ENCODE measurements at regions not wholly inside any gene's neighbourhood (a gene's known extent, or its start where the extent isn't known, plus 50 kb on each side); places are given as distances from the start of the nearest gene placed in this dataset.

- Mint-ChIP-seq H3K4me3 (no peak overlapping the region), H3K9me3 (no peaks in the 10 kb centered on the region), H3K27me3 (peaks cover 14% of the 10 kb centered on the region), H3K36me3 (ENCODE audit: low read depth) (no peaks in the 10 kb centered on the region), H3K27ac (no peak overlapping the region), H3K4me1 (peaks cover 3% of the 10 kb centered on the region)
- no peak for DNase-seq
- CTCF ChIA-PET, result no interaction called here
- POLR2A ChIA-PET, result no interaction called here
These were observed 326.3 kb downstream of the KCNRG start for GRCh38 chr13:50341526-50341925.

- H3K27ac Mint-ChIP-seq, result no peak overlapping the region
- H3K27me3 Mint-ChIP-seq, result peaks cover 33% of the 10 kb centered on the region
- POLR2A ChIA-PET, result no interaction called here
- H3K36me3 Mint-ChIP-seq (ENCODE audit: low read depth), result no peaks in the 10 kb centered on the region
- CTCF ChIA-PET, result no interaction called here
- H3K4me3 Mint-ChIP-seq, result no peak overlapping the region
- peaks cover 4% of the 10 kb centered on the region for H3K9me3 Mint-ChIP-seq
- peaks cover 3% of the 10 kb centered on the region for H3K4me1 Mint-ChIP-seq
- DNase-seq, result no peak
These were observed 329.5 kb downstream of the KCNRG start for GRCh38 chr13:50344717-50345116.

GRCh38 chr13:50345804-50346203 lies 330.6 kb downstream of the KCNRG start:
- Mint-ChIP-seq H3K27me3 (peaks cover 35% of the 10 kb centered on the region), H3K36me3 (ENCODE audit: low read depth) (no peaks in the 10 kb centered on the region), H3K4me3 (no peak overlapping the region), H3K4me1 (peaks cover 3% of the 10 kb centered on the region), H3K9me3 (peaks cover 4% of the 10 kb centered on the region), H3K27ac (no peak overlapping the region)
- POLR2A ChIA-PET, result no interaction called here
- CTCF ChIA-PET, result interaction anchor here (0.8 kb wide), 1 partner anchor 13 kb away, joined by 4 read pairs; no protein-coding TSS in a partner anchor
- no peak for DNase-seq

GRCh38 chr13:50348371-50348770 lies 333.1 kb downstream of the KCNRG start:
- POLR2A ChIA-PET, result no interaction called here
- H3K4me3 Mint-ChIP-seq, result no peak overlapping the region
- H3K36me3 Mint-ChIP-seq (ENCODE audit: low read depth), result no peaks in the 10 kb centered on the region
- peaks cover 3% of the 10 kb centered on the region for H3K4me1 Mint-ChIP-seq
- H3K9me3 Mint-ChIP-seq, result peaks cover 4% of the 10 kb centered on the region
- CTCF ChIA-PET, result interaction anchor here (1.1 to 1.7 kb wide), 2 partner anchors 10 to 12 kb away, joined by 3 to 6 read pairs; no protein-coding TSS in a partner anchor
- peaks cover 33% of the 10 kb centered on the region for H3K27me3 Mint-ChIP-seq
- H3K27ac Mint-ChIP-seq, result no peak overlapping the region
- DNase-seq, result no peak

GRCh38 chr13:50352720-50353480 lies 337.7 kb downstream of the KCNRG start:
- Mint-ChIP-seq H3K27me3 (peaks cover 15% of the 10 kb centered on the region), H3K27ac (no peak overlapping the region), H3K9me3 (peaks cover 1% of the 10 kb centered on the region), H3K4me3 (no peak overlapping the region), H3K4me1 (peaks cover 11% of the 10 kb centered on the region), H3K36me3 (ENCODE audit: low read depth) (no peaks in the 10 kb centered on the region)
- no peak for DNase-seq
- CTCF ChIA-PET, result no interaction called here
- POLR2A ChIA-PET, result no interaction called here

- POLR2A ChIA-PET, result no interaction called here
These were observed 338.6 kb downstream of the KCNRG start for GRCh38 chr13:50353651-50354415.

GRCh38 chr13:50355797-50356196 lies 340.6 kb downstream of the KCNRG start:
- Mint-ChIP-seq H3K9me3 (no peaks in the 10 kb centered on the region), H3K27ac (no peak overlapping the region), H3K27me3 (peaks cover 9% of the 10 kb centered on the region), H3K4me1 (peaks cover 24% of the 10 kb centered on the region), H3K4me3 (no peak overlapping the region), H3K36me3 (ENCODE audit: low read depth) (no peaks in the 10 kb centered on the region)
- CTCF ChIA-PET, result no interaction called here
- POLR2A ChIA-PET, result no interaction called here
- no peak for DNase-seq

More at GRCh38 chr13:50353651-50354415, 338.6 kb downstream of the KCNRG start:
- Mint-ChIP-seq H3K4me1 (peaks cover 15% of the 10 kb centered on the region), H3K27me3 (peaks cover 13% of the 10 kb centered on the region), H3K27ac (no peak overlapping the region), H3K36me3 (ENCODE audit: low read depth) (no peaks in the 10 kb centered on the region), H3K9me3 (no peaks in the 10 kb centered on the region), H3K4me3 (no peak overlapping the region)
- DNase-seq, result no peak
- CTCF ChIA-PET, result no interaction called here

GRCh38 chr13:50357136-50357535 lies 341.9 kb downstream of the KCNRG start:
- POLR2A ChIA-PET, result no interaction called here
- H3K4me1 Mint-ChIP-seq, result peaks cover 34% of the 10 kb centered on the region
- no peak overlapping the region for H3K27ac Mint-ChIP-seq
- no peaks in the 10 kb centered on the region for H3K36me3 Mint-ChIP-seq (ENCODE audit: low read depth)
- DNase-seq, result no peak
- CTCF ChIA-PET, result interaction anchor here (0.6 to 1.4 kb wide), 3 partner anchors 10 to 139 kb away, joined by 3 read pairs; no protein-coding TSS in a partner anchor
- H3K9me3 Mint-ChIP-seq, result no peaks in the 10 kb centered on the region
- H3K4me3 Mint-ChIP-seq, result no peak overlapping the region
- peaks cover 5% of the 10 kb centered on the region for H3K27me3 Mint-ChIP-seq

GRCh38 chr13:50357586-50358118 lies 342.4 kb downstream of the KCNRG start:
- CTCF ChIA-PET, result interaction anchor here (0.6 to 1.5 kb wide), 4 partner anchors 9 to 554 kb away, joined by 3 read pairs; no protein-coding TSS in a partner anchor

GRCh38 chr13:50358231-50359040 lies 343.2 kb downstream of the KCNRG start:
- no peak for DNase-seq
- ChIA-PET CTCF (interaction anchor here (0.9 to 1.6 kb wide), 4 partner anchors 8 to 553 kb away, joined by 3 to 4 read pairs (median 3); no protein-coding TSS in a partner anchor), POLR2A (no interaction called here)
- Mint-ChIP-seq H3K27ac (no peak overlapping the region), H3K9me3 (no peaks in the 10 kb centered on the region), H3K36me3 (ENCODE audit: low read depth) (peaks cover under 1% of the 10 kb centered on the region), H3K4me3 (no peak overlapping the region), H3K4me1 (peaks cover 34% of the 10 kb centered on the region), H3K27me3 (peaks cover 7% of the 10 kb centered on the region)

More at GRCh38 chr13:50357586-50358118, 342.4 kb downstream of the KCNRG start:
- POLR2A ChIA-PET, result no interaction called here
- no peak overlapping the region for H3K27ac Mint-ChIP-seq
- no peaks in the 10 kb centered on the region for H3K36me3 Mint-ChIP-seq (ENCODE audit: low read depth)
- no peak for DNase-seq
- H3K27me3 Mint-ChIP-seq, result peaks cover 9% of the 10 kb centered on the region
- peaks cover 34% of the 10 kb centered on the region for H3K4me1 Mint-ChIP-seq
- no peak overlapping the region for H3K4me3 Mint-ChIP-seq
- no peaks in the 10 kb centered on the region for H3K9me3 Mint-ChIP-seq

- ChIA-PET POLR2A (interaction anchor here (0.6 kb wide), 1 partner anchor 349 kb away, joined by 3 read pairs; no protein-coding TSS in a partner anchor), CTCF (interaction anchor here (0.9 to 1.6 kb wide), 3 partner anchors 10 to 553 kb away, joined by 3 to 4 read pairs (median 3); no protein-coding TSS in a partner anchor)
- DNase-seq, result no peak
- peaks cover 9% of the 10 kb centered on the region for H3K27me3 Mint-ChIP-seq
- no peaks in the 10 kb centered on the region for H3K9me3 Mint-ChIP-seq
- H3K4me1 Mint-ChIP-seq, result peaks cover 34% of the 10 kb centered on the region
- no peak overlapping the region for H3K4me3 Mint-ChIP-seq
- no peak overlapping the region for H3K27ac Mint-ChIP-seq
- peaks cover 2% of the 10 kb centered on the region for H3K36me3 Mint-ChIP-seq (ENCODE audit: low read depth)
These were observed 343.8 kb downstream of the KCNRG start for GRCh38 chr13:50359041-50359367.

GRCh38 chr13:50359779-50360178 lies 344.5 kb downstream of the KCNRG start:
- Mint-ChIP-seq H3K27ac (no peak overlapping the region), H3K36me3 (ENCODE audit: low read depth) (peaks cover 2% of the 10 kb centered on the region), H3K9me3 (no peaks in the 10 kb centered on the region), H3K27me3 (peaks cover 13% of the 10 kb centered on the region), H3K4me1 (peaks cover 37% of the 10 kb centered on the region), H3K4me3 (no peak overlapping the region)
- ChIA-PET POLR2A (interaction anchor here (0.6 kb wide), 1 partner anchor 350 kb away, joined by 3 read pairs; no protein-coding TSS in a partner anchor), CTCF (interaction anchor here (1.5 to 1.7 kb wide), 3 partner anchors 10 to 14 kb away, joined by 3 to 6 read pairs (median 4); no protein-coding TSS in a partner anchor)
- no peak for DNase-seq
